Natural killer cell (primary cell): ENCODE measurements at regions not wholly inside any gene's neighbourhood (a gene's known extent, or its start where the extent isn't known, plus 50 kb on each side); places are given as distances from the start of the nearest gene placed in this dataset.

ENCODE experiments used
- ATAC-seq, 3 donors: fragments of 150-1000 bp in 2 of 3; fragments of 200-7000 bp in 1 of 3; cut with Tn5 transposase; 1 replicate in 1 of 3; 2 replicates in 2 of 3; pipeline ENCODE4 v1.10.0; 2021; ENCODE audit warnings: mild to moderate bottlenecking in 2 of 3, moderate library complexity in 2 of 3
- DNase-seq, 2 donors: peaks; one replicate each; pipeline versions ENCODE4 v3.0.0 to v3.0.0-alpha.2; 2013 to 2021; ENCODE audit warnings: mixed read lengths in 1 of 2
- H3K27ac ChIP-seq: one replicate; pipeline ENCODE4 v1.5.1; 2013; ENCODE audit warnings: mild to moderate bottlenecking, low read length
- H3K27me3 ChIP-seq: one replicate; pipeline ENCODE4 v1.6.1; 2013; ENCODE audit warnings: low read length; ENCODE audit not compliant: control insufficient read depth, insufficient read depth
- H3K36me3 ChIP-seq: one replicate; pipeline ENCODE4 v1.6.1; 2013; ENCODE audit warnings: low read length; ENCODE audit not compliant: control insufficient read depth, insufficient read depth
- H3K4me1 ChIP-seq: one replicate; pipeline ENCODE4 v1.6.1; 2013; ENCODE audit warnings: low read length; ENCODE audit not compliant: control insufficient read depth, insufficient read depth
- H3K4me3 ChIP-seq: one replicate; pipeline ENCODE4 v1.5.1; 2013; ENCODE audit warnings: low read length
- H3K9me3 ChIP-seq: one replicate; pipeline ENCODE4 v1.6.1; 2013; ENCODE audit warnings: low read length; ENCODE audit not compliant: control insufficient read depth, insufficient read depth
- H3K27ac Mint-ChIP-seq, 2 donors: one replicate each; pipeline ENCODE4 v1.8.0; 2022; ENCODE audit warnings: mild to moderate bottlenecking in 2 of 2, mixed read lengths in 2 of 2, moderate library complexity in 1 of 2
- H3K27me3 Mint-ChIP-seq, 2 donors: one replicate each; pipeline ENCODE4 v1.8.0; 2022; ENCODE audit warnings: low read depth in 2 of 2, mixed read lengths in 2 of 2
- H3K36me3 Mint-ChIP-seq: one replicate; pipeline ENCODE4 v1.8.0; 2022; ENCODE audit warnings: mixed read lengths
- H3K4me1 Mint-ChIP-seq, 2 donors: one replicate each; pipeline ENCODE4 v1.8.0; 2022; ENCODE audit warnings: mixed read lengths in 2 of 2
- H3K4me3 Mint-ChIP-seq: one replicate; pipeline ENCODE4 v1.8.0; 2022; ENCODE audit warnings: mild to moderate bottlenecking, moderate library complexity, mixed read lengths
- H3K9me3 Mint-ChIP-seq, 2 donors: one replicate each; pipeline ENCODE4 v1.8.0; 2022; ENCODE audit warnings: mixed read lengths in 2 of 2
- CTCF ChIP-seq: fragments of 200-600 bp; IDR thresholded peaks from one replicate; pipeline ENCODE4 v1.8.0; 2022; ENCODE audit warnings: antibody characterized with exemption
- WGBS: methylation state at CpG from one replicate; pipeline ENCODE4 v1.1.7; 2013; ENCODE audit warnings: missing lambda C conversion rate; ENCODE audit not compliant: insufficient coverage; 5-methylcytosine and 5-hydroxymethylcytosine counted together
- intact Hi-C: fragments of 100-400 bp; cut with micrococcal nuclease; formaldehyde crosslinking; loops from one replicate; pipeline ENCODE4 v1.14.2; 2022

GRCh38 chr1:34617321-34618118 lies 137.3 kb upstream of the GJB5 start:
- ATAC-seq = no peak
- Mint-ChIP-seq H3K4me3 (no peak overlapping the region), H3K9me3 (no peaks in the 10 kb centered on the region), H3K27ac (no peak overlapping the region), H3K4me1 (no peaks in the 10 kb centered on the region), H3K27me3 (peaks cover 17 to 20% of the 10 kb centered on the region in 2 donors), H3K36me3 (no peaks in the 10 kb centered on the region)
- Histone ChIP-seq H3K27ac (no peak overlapping the region), H3K4me3 (no peak overlapping the region), H3K4me1 (no peaks in the 10 kb centered on the region), H3K9me3 (no peaks in the 10 kb centered on the region), H3K27me3 (no peaks in the 10 kb centered on the region), H3K36me3 (no peaks in the 10 kb centered on the region)
- WGBS = 78% methylated on average over 5 of the region's 7 CpGs
- intact Hi-C loops = no loop called here
- DNase-seq = no peak
- no peak for TF ChIP-seq CTCF

- DNase-seq = no peak
- H3K4me3 ChIP-seq = no peak overlapping the region
- Mint-ChIP-seq H3K9me3 (no peaks in the 10 kb centered on the region), H3K4me1 (no peaks in the 10 kb centered on the region), H3K36me3 (no peaks in the 10 kb centered on the region), H3K27me3 (peaks cover 16 to 20% of the 10 kb centered on the region in 2 donors), H3K4me3 (no peak overlapping the region), H3K27ac (no peak overlapping the region)
- ATAC-seq = no peak
- TF ChIP-seq CTCF = no peak
- H3K27ac ChIP-seq = no peak overlapping the region
- no peaks in the 10 kb centered on the region for H3K27me3 ChIP-seq
- H3K36me3 ChIP-seq = no peaks in the 10 kb centered on the region
- intact Hi-C loops = no loop called here
- no peaks in the 10 kb centered on the region for H3K4me1 ChIP-seq
- 67% methylated on average over 3 of the region's 3 CpGs for WGBS
- no peaks in the 10 kb centered on the region for H3K9me3 ChIP-seq
Measured at GRCh38 chr1:34618381-34618780, 136.5 kb upstream of the GJB5 start.

- H3K9me3 ChIP-seq = no peaks in the 10 kb centered on the region
- no peaks in the 10 kb centered on the region for H3K4me1 Mint-ChIP-seq
- peaks cover 16 to 17% of the 10 kb centered on the region in 2 donors for H3K27me3 Mint-ChIP-seq
- H3K36me3 Mint-ChIP-seq = no peaks in the 10 kb centered on the region
- H3K27ac ChIP-seq = no peak overlapping the region
- DNase-seq (no peak), ATAC-seq (no peak)
- no peak overlapping the region for H3K4me3 ChIP-seq
- no peaks in the 10 kb centered on the region for H3K27me3 ChIP-seq
- no peak overlapping the region for H3K27ac Mint-ChIP-seq
- 70% methylated on average over 2 of the region's 4 CpGs for WGBS
- no peak for TF ChIP-seq CTCF
- no peaks in the 10 kb centered on the region for H3K4me1 ChIP-seq
- H3K36me3 ChIP-seq = no peaks in the 10 kb centered on the region
- no peak overlapping the region for H3K4me3 Mint-ChIP-seq
- intact Hi-C loops = no loop called here
- no peaks in the 10 kb centered on the region for H3K9me3 Mint-ChIP-seq
Measured at GRCh38 chr1:34619256-34619655, 135.6 kb upstream of the GJB5 start.

- Mint-ChIP-seq H3K27ac (no peak overlapping the region), H3K36me3 (no peaks in the 10 kb centered on the region), H3K27me3 (peaks cover 9 to 16% of the 10 kb centered on the region in 2 donors), H3K4me1 (peaks cover 0 to 12% of the 10 kb centered on the region in 2 donors), H3K9me3 (no peaks in the 10 kb centered on the region), H3K4me3 (no peak overlapping the region)
- no peak for TF ChIP-seq CTCF
- Histone ChIP-seq H3K36me3 (no peaks in the 10 kb centered on the region), H3K9me3 (no peaks in the 10 kb centered on the region), H3K4me1 (peaks cover 13% of the 10 kb centered on the region), H3K4me3 (no peak overlapping the region), H3K27me3 (no peaks in the 10 kb centered on the region), H3K27ac (no peak overlapping the region)
- intact Hi-C loops = no loop called here
- DNase-seq = no peak
- WGBS = 78% methylated on average over 4 of the region's 4 CpGs
- no peak for ATAC-seq
Measured at GRCh38 chr1:34621916-34622315, 132.9 kb upstream of the GJB5 start.
